HG02759 (cell line): ENCODE measurements at regions not wholly inside any gene's neighbourhood (a gene's known extent, or its start where the extent isn't known, plus 50 kb on each side); places are given as distances from the start of the nearest gene placed in this dataset.

ENCODE experiments used
- ATAC-seq: cut with Tn5 transposase; IDR thresholded peaks from one replicate; pipeline ENCODE4 v1.9.1; 2021; ENCODE audit warnings: mild to moderate bottlenecking, moderate library complexity; ENCODE audit not compliant: unreplicated experiment

- no peak for ATAC-seq
Measured at GRCh38 chr19:29467824-29468401, 57.9 kb upstream of the VSTM2B start.

DNA sequence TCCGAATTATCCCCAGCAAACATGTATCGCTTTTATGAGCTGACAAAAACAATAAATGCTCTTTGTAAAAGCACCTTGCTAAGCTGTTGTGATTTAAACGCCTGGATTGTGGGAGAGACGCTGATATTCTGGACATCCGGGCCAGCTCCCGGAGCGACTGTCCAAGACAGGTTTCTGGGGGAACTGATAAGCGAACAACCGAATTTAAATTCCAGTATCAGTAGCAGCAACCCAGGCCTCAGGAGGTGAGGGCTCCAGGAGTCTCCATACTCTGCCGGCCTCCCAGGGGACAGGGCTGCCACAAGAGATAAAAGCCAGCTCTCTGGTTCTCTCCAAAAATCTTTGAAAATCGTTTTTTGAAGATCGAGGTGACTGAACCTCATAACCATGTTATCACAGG lies 50.3 kb upstream of the VSTM2B start:
- ATAC-seq: no peak
